Lower leg skin (tissue), 3 donors: ENCODE measurements at regions not wholly inside any gene's neighbourhood (a gene's known extent, or its start where the extent isn't known, plus 50 kb on each side); places are given as distances from the start of the nearest gene placed in this dataset.

Source experiments
- CTCF ChIP-seq, 3 donors: fragments of 450-650 bp; IDR thresholded peaks; one replicate each; pipeline ENCODE4 v1.5.1; 2016; ENCODE audit warnings: antibody characterized with exemption in 3 of 3, mild to moderate bottlenecking in 3 of 3, moderate library complexity in 2 of 3
- POLR2A ChIP-seq, 2 donors: fragments of 450-650 bp; IDR thresholded peaks; one replicate each; pipeline ENCODE4 v1.6.1; 2016 to 2017; ENCODE audit warnings: antibody characterized with exemption in 2 of 2, mild to moderate bottlenecking in 1 of 2, moderate library complexity in 1 of 2

- TF ChIP-seq CTCF (IDR thresholded peaks at IDR 0.05) (no peak), POLR2A (IDR thresholded peaks at IDR 0.05) (no peak)
These were observed 85.0 kb downstream of the MPP7 start for GRCh38 chr10:28217848-28218247.
